Hepatocyte (in vitro differentiated cells): ENCODE measurements at regions not wholly inside any gene's neighbourhood (a gene's known extent, or its start where the extent isn't known, plus 50 kb on each side); places are given as distances from the start of the nearest gene placed in this dataset.
"Not testable (repeated sequence)": the region's sequence is repeated elsewhere in the genome, so short reads cannot be mapped to it uniquely, and the experiment has no call there.

Experiments used
- DNase-seq: peaks from one replicate; pipeline ENCODE4 v3.0.0-alpha.2; 2016; ENCODE audit warnings: low spot score
- H2AFZ ChIP-seq: fragments of 200-600 bp; sonication (generic); 2 replicates; pipeline ENCODE4 v1.6.0; 2016; ENCODE audit warnings: antibody characterized with exemption, mild to moderate bottlenecking
- H3K27ac ChIP-seq: fragments of 200-600 bp; sonication (generic); 2 replicates; pipeline ENCODE4 v1.5.1; 2016; ENCODE audit warnings: mild to moderate bottlenecking
- H3K27me3 ChIP-seq: fragments of 200-600 bp; sonication (generic); 2 replicates; pipeline ENCODE4 v1.6.1; 2016
- H3K36me3 ChIP-seq: fragments of 200-600 bp; sonication (generic); replicated peaks from 2 replicates; pipeline ENCODE4 v1.5.1; 2016; ENCODE audit warnings: low read depth; ENCODE audit not compliant: insufficient read depth
- H3K4me1 ChIP-seq: fragments of 200-600 bp; sonication (generic); 2 replicates; pipeline ENCODE4 v1.5.1; 2016; ENCODE audit warnings: mild to moderate bottlenecking, moderate library complexity; ENCODE audit not compliant: insufficient read depth
- H3K4me2 ChIP-seq: fragments of 200-600 bp; sonication (generic); 2 replicates; pipeline ENCODE4 v1.6.0; 2016
- H3K4me3 ChIP-seq: fragments of 200-600 bp; sonication (generic); 2 replicates; pipeline ENCODE4 v1.5.1; 2016; ENCODE audit warnings: mild to moderate bottlenecking
- H3K79me2 ChIP-seq: fragments of 200-600 bp; sonication (generic); 2 replicates; pipeline ENCODE4 v1.6.0; 2017; ENCODE audit warnings: mild to moderate bottlenecking
- H3K9me2 ChIP-seq: fragments of 200-600 bp; sonication (generic); replicated peaks from 2 replicates; pipeline ENCODE4 v1.6.0; 2017; ENCODE audit warnings: mild to moderate bottlenecking; ENCODE audit not compliant: insufficient read depth
- H3K9me3 ChIP-seq: fragments of 200-600 bp; sonication (generic); 2 replicates; pipeline ENCODE4 v1.5.1; 2016; ENCODE audit warnings: low read depth, mild to moderate bottlenecking
- H4K20me1 ChIP-seq: fragments of 200-600 bp; sonication (generic); 2 replicates; pipeline ENCODE4 v1.6.0; 2016; ENCODE audit warnings: mild to moderate bottlenecking; ENCODE audit not compliant: insufficient read depth, poor library complexity, severe bottlenecking
- EZH2 ChIP-seq: fragments of 200-600 bp; sonication (generic); IDR thresholded peaks from 2 replicates; pipeline ENCODE4 v1.6.1; 2016; ENCODE audit warnings: antibody characterized with exemption, mild to moderate bottlenecking, borderline replicate concordance
- EZH2phosphoT487 ChIP-seq: fragments of 200-600 bp; sonication (generic); IDR thresholded peaks from one replicate; pipeline ENCODE4 v1.6.1; 2018; ENCODE audit warnings: antibody characterized with exemption, mild to moderate bottlenecking, low read depth, moderate library complexity; ENCODE audit not compliant: unreplicated experiment, severe bottlenecking
- WGBS: methylation state at CpG from one replicate; pipeline ENCODE4 v1.1.6; 2016; ENCODE audit warnings: low lambda C conversion rate; ENCODE audit errors: missing lambda C conversion rate; 5-methylcytosine and 5-hydroxymethylcytosine counted together
- TF ChIP-seq, protein P1 (sequence below): fragments of 200-600 bp; sonication (generic); IDR thresholded peaks from 2 replicates; pipeline ENCODE4 v1.5.1; 2016; ENCODE audit warnings: antibody characterized with exemption, mild to moderate bottlenecking; ENCODE audit not compliant: poor library complexity

DNA sequence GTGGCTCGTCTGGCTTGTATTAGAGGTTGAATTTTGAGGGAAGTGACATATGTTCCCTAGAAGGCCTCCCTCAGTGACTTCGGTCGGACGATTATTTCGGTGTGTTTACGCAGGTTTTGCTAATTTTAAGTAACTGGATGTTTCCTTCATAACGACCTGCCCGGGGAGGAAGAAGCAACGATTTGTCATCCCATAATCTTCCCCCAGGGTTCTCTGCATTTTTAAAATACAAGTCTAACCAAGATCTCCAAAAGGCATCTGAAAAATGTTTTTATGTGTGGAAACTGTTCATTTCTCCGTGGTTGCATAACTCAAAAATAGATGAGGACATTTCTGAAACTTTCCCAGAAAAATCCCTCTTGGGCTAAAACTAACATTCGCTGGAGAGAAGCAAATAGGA is 195.4 kb downstream of the SHOX start:
- DNase-seq, result no peak
- Histone ChIP-seq H3K27ac (peak overlapping the region; percentile 38), H3K9me3 (no peaks in the 10 kb centered on the region), H3K36me3 (no peaks in the 10 kb centered on the region), H3K4me3 (no peak overlapping the region), H3K4me2 (peak overlapping the region; percentile 9), H4K20me1 (no peaks in the 10 kb centered on the region), H3K79me2 (no peaks in the 10 kb centered on the region), H3K4me1 (peaks cover 3% of the 10 kb centered on the region), H2AFZ (peak overlapping the region; percentile 37), H3K27me3 (no peaks in the 10 kb centered on the region), H3K9me2 (no peaks in the 10 kb centered on the region)
- TF ChIP-seq, protein P1, sequence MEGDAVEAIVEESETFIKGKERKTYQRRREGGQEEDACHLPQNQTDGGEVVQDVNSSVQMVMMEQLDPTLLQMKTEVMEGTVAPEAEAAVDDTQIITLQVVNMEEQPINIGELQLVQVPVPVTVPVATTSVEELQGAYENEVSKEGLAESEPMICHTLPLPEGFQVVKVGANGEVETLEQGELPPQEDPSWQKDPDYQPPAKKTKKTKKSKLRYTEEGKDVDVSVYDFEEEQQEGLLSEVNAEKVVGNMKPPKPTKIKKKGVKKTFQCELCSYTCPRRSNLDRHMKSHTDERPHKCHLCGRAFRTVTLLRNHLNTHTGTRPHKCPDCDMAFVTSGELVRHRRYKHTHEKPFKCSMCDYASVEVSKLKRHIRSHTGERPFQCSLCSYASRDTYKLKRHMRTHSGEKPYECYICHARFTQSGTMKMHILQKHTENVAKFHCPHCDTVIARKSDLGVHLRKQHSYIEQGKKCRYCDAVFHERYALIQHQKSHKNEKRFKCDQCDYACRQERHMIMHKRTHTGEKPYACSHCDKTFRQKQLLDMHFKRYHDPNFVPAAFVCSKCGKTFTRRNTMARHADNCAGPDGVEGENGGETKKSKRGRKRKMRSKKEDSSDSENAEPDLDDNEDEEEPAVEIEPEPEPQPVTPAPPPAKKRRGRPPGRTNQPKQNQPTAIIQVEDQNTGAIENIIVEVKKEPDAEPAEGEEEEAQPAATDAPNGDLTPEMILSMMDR, result no peak
- TF ChIP-seq EZH2 (no peak), EZH2phosphoT487 (no peak)
- 42% methylated on average over 11 of the region's 11 CpGs for WGBS

DNA sequence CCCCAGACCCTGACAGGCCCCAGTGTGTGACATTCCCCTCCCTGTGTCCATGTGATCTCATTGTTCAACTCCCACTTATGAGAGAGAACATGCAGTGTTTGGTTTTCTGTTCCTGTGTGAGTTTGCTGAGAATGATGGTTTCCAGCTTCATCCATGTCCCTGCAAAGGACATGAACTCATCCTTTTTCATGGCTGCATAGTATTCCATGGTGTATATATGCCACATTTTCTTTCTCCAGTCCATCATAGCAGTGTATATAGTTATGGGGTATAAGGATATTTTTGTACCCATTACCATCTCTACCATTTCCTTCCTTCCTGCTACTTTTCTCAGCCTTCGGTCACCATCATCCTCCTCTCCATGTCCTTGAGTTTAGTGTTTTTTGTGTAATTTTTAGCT is 192.5 kb downstream of the SHOX start:
- H3K4me3 ChIP-seq, H3K27me3 ChIP-seq, H3K79me2 ChIP-seq, H4K20me1 ChIP-seq, H3K9me2 ChIP-seq, H2AFZ ChIP-seq, H3K27ac ChIP-seq, DNase-seq, H3K4me2 ChIP-seq, H3K9me3 ChIP-seq, H3K4me1 ChIP-seq, H3K36me3 ChIP-seq: not testable (repeated sequence)
- WGBS, result 100% methylated on average over 1 of the region's 1 CpG

DNA sequence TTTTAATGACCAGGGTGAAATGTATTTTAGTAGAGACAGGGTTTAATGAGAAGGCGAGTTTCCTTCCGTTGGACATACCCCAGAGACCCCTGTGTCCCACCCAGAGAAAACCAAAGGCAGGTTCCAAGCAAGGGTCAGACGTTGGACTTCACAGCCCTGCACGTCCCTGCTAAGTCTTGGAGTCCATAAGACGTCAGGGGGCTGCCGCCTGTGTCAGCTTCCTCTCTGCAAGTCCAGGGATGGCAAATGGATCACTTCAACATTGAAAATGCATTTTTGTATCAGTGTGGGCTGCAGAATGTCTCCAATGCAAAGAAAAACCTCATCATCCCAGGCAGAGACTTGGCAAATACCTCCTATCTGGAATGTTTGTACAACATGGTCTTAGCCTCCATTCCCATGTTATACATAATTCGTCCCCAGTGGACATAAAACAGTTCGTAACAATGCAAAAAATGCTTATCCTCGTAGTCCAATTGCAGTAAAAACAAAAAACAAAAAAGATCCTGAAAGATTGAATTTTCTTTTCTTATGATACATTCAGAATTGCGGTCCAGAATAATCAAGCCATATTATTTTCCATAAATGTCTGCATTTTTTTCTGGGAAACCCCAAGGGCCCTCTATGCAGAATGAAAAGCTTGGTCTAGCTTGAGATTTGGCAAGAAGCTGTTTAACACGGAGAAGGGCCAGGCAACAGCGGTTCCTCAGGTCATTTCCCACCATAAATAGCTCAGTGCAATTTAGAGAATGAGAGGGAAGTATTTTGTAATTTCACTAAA is 190.9 kb downstream of the SHOX start:
- Histone ChIP-seq H3K9me3 (no peaks in the 10 kb centered on the region), H3K4me2 (no peak overlapping the region), H4K20me1 (no peaks in the 10 kb centered on the region), H3K9me2 (no peaks in the 10 kb centered on the region), H3K79me2 (no peaks in the 10 kb centered on the region), H3K27me3 (no peaks in the 10 kb centered on the region), H3K4me1 (peaks cover 1% of the 10 kb centered on the region), H2AFZ (no peak overlapping the region), H3K36me3 (no peaks in the 10 kb centered on the region), H3K4me3 (no peak overlapping the region), H3K27ac (no peak overlapping the region)
- WGBS, result 81% methylated on average over 12 of the region's 12 CpGs
- DNase-seq, result no peak
- TF ChIP-seq, protein P1, result no peak
- TF ChIP-seq EZH2 (no peak), EZH2phosphoT487 (no peak)

DNA sequence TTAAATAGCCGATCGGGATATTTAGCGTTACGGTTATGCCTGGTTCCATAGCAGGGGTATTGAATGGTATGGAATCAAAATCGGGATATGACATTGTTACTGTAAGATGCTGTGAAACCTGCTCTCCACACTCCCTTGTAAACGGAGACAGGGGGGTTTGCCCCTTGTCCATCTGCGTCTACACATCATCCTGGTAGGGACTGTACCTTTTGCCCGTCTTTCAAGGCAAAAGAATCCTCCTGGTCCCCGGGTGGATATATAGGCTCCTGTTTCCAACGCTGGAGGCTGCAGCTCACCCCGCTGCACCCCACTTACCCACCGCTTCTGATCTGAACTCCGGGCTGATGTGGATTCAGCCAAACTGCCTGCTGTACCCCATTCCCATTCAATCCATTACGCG is 189.1 kb downstream of the SHOX start:
- Histone ChIP-seq H3K4me1 (no peaks in the 10 kb centered on the region), H3K9me2 (no peaks in the 10 kb centered on the region), H3K4me3 (no peak overlapping the region), H3K36me3 (no peaks in the 10 kb centered on the region), H3K4me2 (no peak overlapping the region), H3K9me3 (no peaks in the 10 kb centered on the region), H3K27ac (no peak overlapping the region), H3K79me2 (no peaks in the 10 kb centered on the region), H3K27me3 (no peaks in the 10 kb centered on the region), H2AFZ (no peak overlapping the region), H4K20me1 (no peaks in the 10 kb centered on the region)
- no peak for TF ChIP-seq EZH2
- no peak for TF ChIP-seq EZH2phosphoT487
- TF ChIP-seq, protein P1, result no peak
- DNase-seq, result no peak
- WGBS, result 91% methylated on average over 15 of the region's 15 CpGs
